K562 (cell line): ENCODE measurements at regions not wholly inside any gene's neighbourhood (a gene's known extent, or its start where the extent isn't known, plus 50 kb on each side); places are given as distances from the start of the nearest gene placed in this dataset.

Experiments used
- ATAC-seq: fragments of 200-7000 bp; cut with Tn5 transposase; 3 replicates; pipeline ENCODE4 v1.9.1; 2020; ENCODE audit warnings: moderate library complexity
- BruUV-seq: library from RNA; stranded (reverse); fragments of 400-500 nt; replicated peaks from 2 replicates; lab custom pipeline; 2021; lab: Mats Ljungman, UMichigan
- CTCF ChIA-PET: fragments of 300-600 bp; formaldehyde crosslinking; extraction: SDS; loops from one replicate; lab custom pipeline; 2021; ENCODE audit warnings: low intra/inter-chr PET ratio; lab: Yijun Ruan, JAX
- POLR2A ChIA-PET: fragments of 300-600, 350-650 bp; sonication (Branson Sonifier 250); formaldehyde crosslinking; extraction: SDS; loops from one replicate; lab custom pipeline; 2021; ENCODE audit warnings: antibody characterized with exemption, inconsistent platforms; lab: Yijun Ruan, JAX
- DNase-seq, 4 experiments: peaks; one replicate each; pipeline versions ENCODE4 v3.0.0 to v3.0.0-alpha.2; 2011 to 2018; ENCODE audit warnings: low spot score in 3 of 4, mixed read lengths in 3 of 4; ENCODE audit errors: extremely low read depth in 1 of 4
- FAIRE-seq: peaks from 2 replicates; lab custom pipeline; 2011; peaks lifted over from hg19 to GRCh38; lab: Jason Lieb, UNC
- H2AFZ ChIP-seq: 2 replicates; pipeline ENCODE4 v1.6.0; 2011; ENCODE audit warnings: low read depth, low read length, control low read depth, inconsistent platforms
- H3K27ac ChIP-seq: fragments of 200-600 bp; 3 replicates; pipeline ENCODE4 v1.8.0; 2011; ENCODE audit warnings: low read depth, mild to moderate bottlenecking, control low read depth, inconsistent platforms, low read length, moderate library complexity, mixed read lengths; ENCODE audit errors: extremely low read depth
- H3K27me3 ChIP-seq, 2 experiments: fragments of 300-600 bp in 1 of 2; 2 replicates in 1 of 2; 3 replicates in 1 of 2; pipeline versions ENCODE4 v1.6.0 to v1.8.0; 2011; ENCODE audit warnings: inconsistent platforms in 2 of 2, low read length in 2 of 2, mild to moderate bottlenecking in 1 of 2, mixed read lengths in 1 of 2, moderate library complexity in 1 of 2; ENCODE audit not compliant: control insufficient read depth in 2 of 2, insufficient read depth in 2 of 2
- H3K36me3 ChIP-seq: fragments of 300-600 bp; 3 replicates; pipeline ENCODE4 v1.8.0; 2011; ENCODE audit warnings: mild to moderate bottlenecking, low read length, inconsistent platforms; ENCODE audit not compliant: control insufficient read depth, insufficient read depth
- H3K4me1 ChIP-seq, 2 experiments: fragments of 200-600 bp in 1 of 2; replicated peaks in 1 of 2; 2 replicates in 1 of 2; 3 replicates in 1 of 2; pipeline versions ENCODE4 v1.5.1 to v1.8.0; 2011; ENCODE audit warnings: inconsistent platforms in 2 of 2, low read length in 2 of 2, mild to moderate bottlenecking in 1 of 2, mixed read lengths in 1 of 2, moderate library complexity in 1 of 2; ENCODE audit not compliant: control insufficient read depth in 2 of 2, insufficient read depth in 2 of 2
- H3K4me2 ChIP-seq: 2 replicates; pipeline ENCODE4 v1.6.1; 2011; ENCODE audit warnings: low read length, control low read depth, inconsistent platforms, mixed read lengths; ENCODE audit not compliant: insufficient read depth
- H3K4me3 ChIP-seq: fragments of 200-600 bp; sonication (generic), shearing (Covaris generic); 2 replicates; pipeline ENCODE4 v1.5.1; 2016; ENCODE audit warnings: control low read depth, inconsistent platforms
- H3K79me2 ChIP-seq: fragments of 200-600 bp; 3 replicates; pipeline ENCODE4 v1.8.0; 2011; ENCODE audit warnings: low read length, inconsistent platforms; ENCODE audit not compliant: control insufficient read depth, insufficient read depth
- H3K9ac ChIP-seq, 2 experiments: 2 replicates each; pipeline versions ENCODE4 v1.6.0 to v1.6.1; 2011; ENCODE audit warnings: low read depth in 2 of 2, low read length in 2 of 2, control low read depth in 1 of 2, inconsistent platforms in 1 of 2, mild to moderate bottlenecking in 1 of 2, mixed read lengths in 1 of 2; ENCODE audit not compliant: insufficient read depth in 1 of 2
- H3K9me1 ChIP-seq: one replicate; pipeline ENCODE4 v1.6.0; 2011; ENCODE audit warnings: inconsistent platforms, mild to moderate bottlenecking, low read length, moderate library complexity; ENCODE audit not compliant: control insufficient read depth, insufficient read depth
- H3K9me3 ChIP-seq: replicated peaks from 2 replicates; pipeline ENCODE4 v1.5.1; 2011; ENCODE audit warnings: low read depth, low read length, inconsistent platforms; ENCODE audit not compliant: control insufficient read depth, insufficient read depth
- H4K20me1 ChIP-seq: replicated peaks from 2 replicates; pipeline ENCODE4 v1.6.1; 2011; ENCODE audit warnings: low read length, inconsistent platforms, mixed read lengths; ENCODE audit not compliant: control insufficient read depth, insufficient read depth
- BHLHE40 ChIP-seq: IDR thresholded peaks from 2 replicates; pipeline ENCODE4 v1.6.1; 2011; ENCODE audit warnings: low read length, improper control_type of control experiment
- MED1 ChIP-seq: sonication (generic); formaldehyde crosslinking; IDR thresholded peaks from 2 replicates; pipeline ENCODE4 v1.8.1; 2023; ENCODE audit warnings: missing genetic modification reagents, borderline replicate concordance
- NCOA4 ChIP-seq: fragments of 450-650 bp; IDR thresholded peaks from 2 replicates; pipeline ENCODE4 v1.6.1; 2018; ENCODE audit warnings: mild to moderate bottlenecking; ENCODE audit not compliant: partially characterized antibody
- PTBP1 ChIP-seq: fragments of 200-400 bp; formaldehyde crosslinking; IDR thresholded peaks from 2 replicates; pipeline ENCODE4 v1.6.1; 2017; ENCODE audit warnings: low read depth, low read length
- RAD51 ChIP-seq: fragments of 450-650 bp; IDR thresholded peaks from 2 replicates; pipeline ENCODE4 v1.7.1; 2016; ENCODE audit warnings: low read depth, mild to moderate bottlenecking, borderline replicate concordance
- SP1 ChIP-seq: sonication (generic); formaldehyde crosslinking; IDR thresholded peaks from 2 replicates; pipeline ENCODE4 v1.8.1; 2022; ENCODE audit warnings: mild to moderate bottlenecking, missing genetic modification reagents
- ZNF668 ChIP-seq: fragments of 250-450 bp; sonication (Bioruptor Pico); IDR thresholded peaks from 2 replicates; pipeline ENCODE4 v1.8.0; 2022; ENCODE audit warnings: mild to moderate bottlenecking, inconsistent platforms
- WGBS: fragments of 100-300 bp; shearing (Covaris generic); methylation state at CpG from one replicate; pipeline ENCODE4 v1.1.6; 2016; ENCODE audit warnings: low coverage, mixed read lengths; ENCODE audit not compliant: insufficient coverage; ENCODE audit errors: missing lambda C conversion rate; 5-methylcytosine and 5-hydroxymethylcytosine counted together
- in situ Hi-C: fragments of 300-500 bp; cut with MboI; formaldehyde crosslinking; loops from 4 replicates; pipeline ENCODE4 v1.15.0; 2018; ENCODE audit warnings: inconsistent platforms, mixed read lengths
- intact Hi-C: fragments of 100-400 bp; cut with micrococcal nuclease; formaldehyde crosslinking; loops from 2 replicates; pipeline ENCODE4 v1.14.2; 2022
- TF ChIP-seq, protein P1 (sequence below): fragments of 250-450 bp; sonication (Bioruptor Pico); IDR thresholded peaks from 2 replicates; pipeline ENCODE4 v1.8.0; 2021; ENCODE audit warnings: mild to moderate bottlenecking, moderate library complexity

DNA sequence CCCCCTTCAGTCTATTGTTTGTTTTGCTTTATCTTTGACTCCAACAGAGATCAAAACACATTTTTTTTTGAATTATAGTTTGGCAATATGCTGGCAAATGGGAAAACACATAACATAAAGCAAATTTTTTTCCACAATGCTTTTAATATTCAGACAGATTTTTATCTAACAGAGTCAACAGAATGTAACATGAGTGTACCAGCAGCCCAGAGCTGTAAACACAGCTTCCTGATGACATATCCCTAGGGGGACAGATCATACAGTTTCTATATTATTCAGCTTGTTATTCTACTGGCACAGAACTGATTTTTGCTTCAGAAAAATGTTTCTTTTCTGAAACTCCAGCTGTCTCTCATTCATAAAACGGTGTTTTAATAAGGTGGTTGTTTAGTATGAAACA is 168.8 kb downstream of the OLFM4 start:
- in situ Hi-C loops: no loop called here
- H3K4me1 ChIP-seq: no peaks in the 10 kb centered on the region
- intact Hi-C loops: no loop called here
- no peaks in the 10 kb centered on the region for H3K36me3 ChIP-seq
- 0% methylated on average over 1 of the region's 1 CpG for WGBS
- DNase-seq: no peak
- no peak for ATAC-seq
- H4K20me1 ChIP-seq: no peaks in the 10 kb centered on the region
- no peaks in the 10 kb centered on the region for H3K79me2 ChIP-seq
- CTCF ChIA-PET: no interaction called here
- H3K9me3 ChIP-seq: no peaks in the 10 kb centered on the region
- no peak for FAIRE-seq
- no peak overlapping the region for H3K4me2 ChIP-seq
- POLR2A ChIA-PET: no interaction called here
- no TSS peak for BruUV-seq
- no peak overlapping the region for H3K9ac ChIP-seq
- no peak overlapping the region for H3K4me3 ChIP-seq
- TF ChIP-seq NCOA4: no peak
- TF ChIP-seq BHLHE40: no peak
- TF ChIP-seq MED1: no peak
- TF ChIP-seq, protein P1, sequence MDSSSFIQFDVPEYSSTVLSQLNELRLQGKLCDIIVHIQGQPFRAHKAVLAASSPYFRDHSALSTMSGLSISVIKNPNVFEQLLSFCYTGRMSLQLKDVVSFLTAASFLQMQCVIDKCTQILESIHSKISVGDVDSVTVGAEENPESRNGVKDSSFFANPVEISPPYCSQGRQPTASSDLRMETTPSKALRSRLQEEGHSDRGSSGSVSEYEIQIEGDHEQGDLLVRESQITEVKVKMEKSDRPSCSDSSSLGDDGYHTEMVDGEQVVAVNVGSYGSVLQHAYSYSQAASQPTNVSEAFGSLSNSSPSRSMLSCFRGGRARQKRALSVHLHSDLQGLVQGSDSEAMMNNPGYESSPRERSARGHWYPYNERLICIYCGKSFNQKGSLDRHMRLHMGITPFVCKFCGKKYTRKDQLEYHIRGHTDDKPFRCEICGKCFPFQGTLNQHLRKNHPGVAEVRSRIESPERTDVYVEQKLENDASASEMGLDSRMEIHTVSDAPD (CRISPR knock-in tag): no peak
- no peak for TF ChIP-seq ZNF668 (CRISPR knock-in tag)
- no peak for TF ChIP-seq PTBP1
- TF ChIP-seq SP1 (CRISPR knock-in tag): no peak
- no peak for TF ChIP-seq RAD51
- no peaks in the 10 kb centered on the region for H3K9me1 ChIP-seq
- H3K27me3 ChIP-seq: no peaks in the 10 kb centered on the region
- no peak overlapping the region for H2AFZ ChIP-seq
- no peak overlapping the region for H3K27ac ChIP-seq
